Peyer's patch (tissue), 4 donors: ENCODE measurements at regions not wholly inside any gene's neighbourhood (a gene's known extent, or its start where the extent isn't known, plus 50 kb on each side); places are given as distances from the start of the nearest gene placed in this dataset.

Source experiments
- POLR2A ChIP-seq, 2 donors: fragments of 450-650 bp; IDR thresholded peaks; one replicate each; pipeline ENCODE4 v1.5.1; 2017; ENCODE audit warnings: antibody characterized with exemption in 2 of 2, mild to moderate bottlenecking in 2 of 2, moderate library complexity in 2 of 2
- TF ChIP-seq, protein P1 (sequence below), 6 experiments: fragments of 450-650 bp in 4 of 6; fragments of 200-600 bp in 2 of 6; sonication (generic) in 1 of 6; IDR thresholded peaks; one replicate each; pipeline ENCODE4 v1.5.1; 2017 to 2019; ENCODE audit warnings: antibody characterized with exemption in 6 of 6, mild to moderate bottlenecking in 3 of 6, moderate library complexity in 1 of 6

DNA sequence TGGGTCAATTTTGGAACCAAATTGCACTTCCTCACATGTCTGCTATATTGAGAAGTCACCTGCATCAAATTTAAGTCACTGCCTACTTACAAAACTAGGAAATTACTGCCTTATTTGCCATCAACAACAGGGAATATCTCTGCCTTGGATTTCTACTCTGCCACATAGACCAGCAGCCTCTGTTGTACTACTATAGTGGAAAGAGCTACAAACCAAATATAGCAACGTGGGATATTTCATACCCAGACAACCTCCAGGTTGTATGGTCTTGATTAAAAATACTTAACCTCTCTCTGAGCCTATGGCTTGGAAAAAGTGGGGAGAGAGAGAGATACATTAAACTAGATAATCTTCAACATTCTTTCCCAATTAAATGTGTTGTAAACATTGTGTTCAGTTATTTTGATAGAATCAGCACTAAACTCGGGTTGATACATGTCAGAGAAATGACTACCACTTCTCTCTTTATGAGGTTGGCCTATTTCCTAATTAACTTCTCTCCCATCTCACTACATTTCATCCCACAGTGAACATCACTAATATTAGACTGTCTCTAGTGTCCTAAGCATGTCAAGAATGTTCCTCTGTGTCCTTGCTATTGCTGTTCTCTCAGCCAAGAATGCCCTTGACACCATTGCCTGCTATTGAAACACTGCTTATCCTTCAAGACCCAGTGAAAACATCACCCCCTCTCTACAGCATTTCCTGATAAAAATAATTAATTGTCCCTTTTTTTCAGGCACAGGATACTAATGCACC, 421.2 kb downstream of the IPMK start:
- TF ChIP-seq POLR2A (IDR thresholded peaks at IDR 0.05) = no peak
- TF ChIP-seq, protein P1, sequence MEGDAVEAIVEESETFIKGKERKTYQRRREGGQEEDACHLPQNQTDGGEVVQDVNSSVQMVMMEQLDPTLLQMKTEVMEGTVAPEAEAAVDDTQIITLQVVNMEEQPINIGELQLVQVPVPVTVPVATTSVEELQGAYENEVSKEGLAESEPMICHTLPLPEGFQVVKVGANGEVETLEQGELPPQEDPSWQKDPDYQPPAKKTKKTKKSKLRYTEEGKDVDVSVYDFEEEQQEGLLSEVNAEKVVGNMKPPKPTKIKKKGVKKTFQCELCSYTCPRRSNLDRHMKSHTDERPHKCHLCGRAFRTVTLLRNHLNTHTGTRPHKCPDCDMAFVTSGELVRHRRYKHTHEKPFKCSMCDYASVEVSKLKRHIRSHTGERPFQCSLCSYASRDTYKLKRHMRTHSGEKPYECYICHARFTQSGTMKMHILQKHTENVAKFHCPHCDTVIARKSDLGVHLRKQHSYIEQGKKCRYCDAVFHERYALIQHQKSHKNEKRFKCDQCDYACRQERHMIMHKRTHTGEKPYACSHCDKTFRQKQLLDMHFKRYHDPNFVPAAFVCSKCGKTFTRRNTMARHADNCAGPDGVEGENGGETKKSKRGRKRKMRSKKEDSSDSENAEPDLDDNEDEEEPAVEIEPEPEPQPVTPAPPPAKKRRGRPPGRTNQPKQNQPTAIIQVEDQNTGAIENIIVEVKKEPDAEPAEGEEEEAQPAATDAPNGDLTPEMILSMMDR (IDR thresholded peaks at IDR 0.05) = no peak
